NB4 (cell line): ENCODE measurements at regions not wholly inside any gene's neighbourhood (a gene's known extent, or its start where the extent isn't known, plus 50 kb on each side); places are given as distances from the start of the nearest gene placed in this dataset.

Experiments
- DNase-seq: peaks from one replicate; pipeline ENCODE4 v3.0.0; 2010; ENCODE audit warnings: low read depth
- H3K4me3 ChIP-seq: one replicate; pipeline ENCODE4 v1.5.1; 2011; ENCODE audit warnings: mild to moderate bottlenecking, low read depth, low read length, moderate library complexity
- MYC ChIP-seq: IDR thresholded peaks from 2 replicates; pipeline ENCODE4 v1.6.1; 2011; ENCODE audit warnings: low read depth, low read length
- POLR2A ChIP-seq: IDR thresholded peaks from 2 replicates; pipeline ENCODE4 v1.6.1; 2011; ENCODE audit warnings: mild to moderate bottlenecking; ENCODE audit not compliant: insufficient read length; ENCODE audit errors: extremely low read depth
- TF ChIP-seq, protein P1 (sequence below): IDR thresholded peaks from 2 replicates; pipeline ENCODE4 v1.6.1; 2011; ENCODE audit warnings: low read depth, low read length
- TF ChIP-seq, protein P2 (sequence below): IDR thresholded peaks from one replicate; pipeline ENCODE4 v1.5.1; 2012; ENCODE audit warnings: low read depth, low read length

DNA sequence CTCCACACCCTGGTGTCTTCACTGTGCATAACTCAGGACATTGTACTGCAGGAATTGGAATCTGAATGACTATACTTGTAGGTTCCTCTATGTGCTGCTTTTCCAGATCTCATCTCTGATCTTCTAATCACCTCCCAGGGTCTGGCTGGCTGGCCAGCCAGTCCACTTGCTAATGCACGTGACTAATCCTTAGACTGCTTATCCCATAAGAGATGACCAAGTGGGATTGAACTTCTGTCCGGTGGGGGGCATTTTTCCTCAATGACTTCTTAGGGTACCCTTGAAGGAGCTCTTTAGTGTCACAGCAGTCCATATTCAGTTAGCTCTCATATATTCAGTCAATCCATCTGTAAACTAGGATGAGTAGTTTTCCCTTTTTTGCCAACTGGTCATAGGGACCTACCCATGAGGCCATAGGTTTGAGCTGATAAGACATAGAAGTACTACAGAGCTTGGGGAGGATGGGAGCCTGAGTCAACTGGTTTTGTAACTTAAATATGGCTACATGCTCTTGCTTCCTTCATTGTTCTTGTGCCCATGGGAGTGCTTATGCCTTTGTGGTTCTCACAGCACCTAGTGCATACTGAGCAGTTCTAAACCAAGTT lies 71.9 kb upstream of the WDR1 start:
- no peak overlapping the region for H3K4me3 ChIP-seq
- no peak for DNase-seq
- TF ChIP-seq, protein P1, sequence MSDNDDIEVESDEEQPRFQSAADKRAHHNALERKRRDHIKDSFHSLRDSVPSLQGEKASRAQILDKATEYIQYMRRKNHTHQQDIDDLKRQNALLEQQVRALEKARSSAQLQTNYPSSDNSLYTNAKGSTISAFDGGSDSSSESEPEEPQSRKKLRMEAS, result no peak
- TF ChIP-seq, protein P2, sequence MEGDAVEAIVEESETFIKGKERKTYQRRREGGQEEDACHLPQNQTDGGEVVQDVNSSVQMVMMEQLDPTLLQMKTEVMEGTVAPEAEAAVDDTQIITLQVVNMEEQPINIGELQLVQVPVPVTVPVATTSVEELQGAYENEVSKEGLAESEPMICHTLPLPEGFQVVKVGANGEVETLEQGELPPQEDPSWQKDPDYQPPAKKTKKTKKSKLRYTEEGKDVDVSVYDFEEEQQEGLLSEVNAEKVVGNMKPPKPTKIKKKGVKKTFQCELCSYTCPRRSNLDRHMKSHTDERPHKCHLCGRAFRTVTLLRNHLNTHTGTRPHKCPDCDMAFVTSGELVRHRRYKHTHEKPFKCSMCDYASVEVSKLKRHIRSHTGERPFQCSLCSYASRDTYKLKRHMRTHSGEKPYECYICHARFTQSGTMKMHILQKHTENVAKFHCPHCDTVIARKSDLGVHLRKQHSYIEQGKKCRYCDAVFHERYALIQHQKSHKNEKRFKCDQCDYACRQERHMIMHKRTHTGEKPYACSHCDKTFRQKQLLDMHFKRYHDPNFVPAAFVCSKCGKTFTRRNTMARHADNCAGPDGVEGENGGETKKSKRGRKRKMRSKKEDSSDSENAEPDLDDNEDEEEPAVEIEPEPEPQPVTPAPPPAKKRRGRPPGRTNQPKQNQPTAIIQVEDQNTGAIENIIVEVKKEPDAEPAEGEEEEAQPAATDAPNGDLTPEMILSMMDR, result no peak
- TF ChIP-seq MYC, result no peak
- no peak for TF ChIP-seq POLR2A

DNA sequence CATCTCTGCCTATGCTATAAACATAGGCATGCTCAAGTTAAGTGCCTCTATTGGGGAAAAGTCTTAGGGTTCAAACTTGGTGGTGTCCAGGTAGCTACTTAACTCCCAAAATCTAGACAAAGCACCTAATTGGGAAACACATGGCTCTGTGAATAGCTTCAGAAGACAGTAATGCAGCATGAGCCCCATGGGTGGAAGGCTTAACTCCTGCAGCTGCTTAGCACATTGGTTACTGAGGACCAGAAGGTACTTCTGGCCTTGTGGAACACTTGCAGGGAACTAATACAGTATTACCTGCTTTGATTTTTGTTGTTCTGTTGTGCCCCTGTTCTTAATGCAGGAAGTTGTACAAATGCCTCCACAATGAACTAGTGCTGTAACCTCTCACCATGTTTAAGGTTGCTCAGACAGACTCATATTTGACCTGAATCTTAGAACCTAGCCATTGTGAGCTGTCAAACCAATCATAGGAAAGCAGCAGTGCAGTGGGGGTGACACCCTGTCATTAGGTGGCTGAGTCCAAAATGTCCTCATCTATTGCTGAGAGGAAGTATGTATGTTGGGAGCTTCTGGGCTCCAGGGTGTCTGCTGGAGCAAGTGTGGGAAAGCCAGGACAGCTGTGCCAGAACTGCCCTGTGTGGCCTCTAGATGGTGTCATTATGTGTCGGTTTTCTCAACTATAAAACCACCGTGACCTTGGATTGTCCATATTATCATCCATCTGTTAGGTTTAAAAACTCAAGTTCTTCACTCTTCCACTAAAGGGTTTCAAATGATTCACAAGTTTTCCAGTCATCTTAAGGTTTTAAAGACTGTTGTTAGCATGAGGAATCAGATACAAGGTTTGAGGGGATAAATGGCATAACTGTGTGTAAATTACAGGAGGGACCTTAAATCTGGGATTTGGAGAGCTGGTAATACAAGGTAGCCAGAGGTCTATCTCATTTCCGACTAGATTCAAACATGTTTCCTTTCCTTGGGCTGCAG lies 69.9 kb upstream of the WDR1 start:
- DNase-seq, result peak; percentile 42
- TF ChIP-seq, protein P2, result peak; percentile 44
- TF ChIP-seq, protein P1, result no peak
- TF ChIP-seq MYC, result no peak

DNA sequence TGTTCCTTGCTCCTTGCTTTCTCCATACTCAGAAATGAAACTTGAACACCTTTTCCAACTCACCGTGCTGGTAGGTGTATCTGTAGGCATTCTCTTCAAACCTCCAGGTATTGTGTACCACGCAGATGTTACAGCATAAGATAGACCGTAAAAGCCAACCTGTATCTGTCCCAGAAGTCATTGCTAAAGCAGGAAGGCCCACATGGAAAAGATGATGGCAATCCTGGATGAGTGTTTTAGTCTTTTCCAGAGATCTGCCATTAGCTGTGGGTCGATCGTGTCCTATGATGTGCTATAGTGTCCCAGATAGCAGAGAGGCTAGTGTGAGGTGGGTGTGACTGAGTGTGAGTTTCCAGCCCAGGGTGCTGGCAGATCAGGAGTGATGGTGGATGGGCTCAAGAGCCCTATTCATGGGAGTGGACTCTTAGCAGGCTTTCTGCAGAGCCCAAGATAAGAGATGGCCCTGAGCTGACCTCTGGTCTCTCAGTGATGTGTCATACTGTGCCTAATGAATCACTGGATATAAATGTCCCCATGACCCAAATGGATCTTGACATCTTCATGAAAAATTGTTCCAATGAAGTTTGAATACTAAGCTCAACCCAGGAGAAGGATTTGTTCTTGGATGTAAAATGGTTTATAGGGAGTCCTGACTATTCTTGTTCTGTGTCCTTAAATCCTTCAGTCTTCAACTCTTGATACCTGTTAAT lies 69.1 kb upstream of the WDR1 start:
- TF ChIP-seq, protein P1, result no peak
- TF ChIP-seq POLR2A, result no peak
- no peak for DNase-seq
- no peak overlapping the region for H3K4me3 ChIP-seq

More for the DNA sequence above, 69.9 kb upstream of the WDR1 start:
- H3K4me3 ChIP-seq, result no peak overlapping the region

DNA sequence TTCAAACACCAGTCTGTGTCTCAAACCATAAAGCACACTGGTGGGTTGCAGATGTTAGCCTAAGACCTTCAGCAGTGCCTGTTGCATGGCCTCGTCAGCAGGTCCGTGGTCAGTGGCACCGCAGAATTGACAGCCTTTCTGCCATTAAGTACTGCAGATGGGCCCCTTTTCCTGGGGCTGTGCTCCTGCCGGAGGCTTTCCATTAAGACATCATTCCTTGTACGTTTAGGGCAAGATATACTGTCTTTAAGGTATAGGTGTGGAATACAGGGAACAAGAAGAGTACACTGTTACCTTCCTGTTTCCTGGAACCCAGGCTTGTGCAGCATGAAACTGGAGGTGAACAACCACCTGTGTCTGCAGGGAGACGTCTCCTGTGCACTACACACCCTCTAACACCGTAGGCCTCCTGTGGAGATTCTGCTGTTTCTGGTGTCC lies 67.9 kb upstream of the WDR1 start:
- TF ChIP-seq, protein P2, result no peak
- TF ChIP-seq POLR2A (no peak), MYC (no peak)
- TF ChIP-seq, protein P1, result no peak
- DNase-seq, result peak; percentile 54
- H3K4me3 ChIP-seq, result no peak overlapping the region

DNA sequence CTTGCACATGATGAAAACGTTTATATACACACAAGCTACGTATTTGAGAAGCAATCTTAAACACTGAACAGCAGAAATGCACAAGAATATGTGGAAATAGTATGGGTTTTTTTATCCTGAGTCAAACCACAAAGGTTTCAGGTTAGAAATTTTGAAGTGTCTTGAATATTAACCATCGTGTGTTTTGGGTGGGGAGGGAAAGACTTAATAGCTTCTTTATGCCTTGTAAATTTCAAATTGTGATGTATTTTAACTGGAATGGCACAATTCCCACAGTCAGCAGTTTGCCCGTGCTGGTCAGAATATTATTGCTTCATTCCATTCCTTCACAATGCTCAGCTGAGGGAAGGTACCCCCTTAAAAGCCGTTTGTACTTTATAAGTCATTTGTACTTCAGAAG lies 67.4 kb upstream of the WDR1 start:
- TF ChIP-seq POLR2A (no peak), MYC (no peak)
- TF ChIP-seq, protein P1, result no peak
- TF ChIP-seq, protein P2, result no peak
- no peak overlapping the region for H3K4me3 ChIP-seq
- DNase-seq, result peak; percentile 21
